ENCODE measurements at regions not wholly inside any gene's neighbourhood (a gene's known extent, or its start where the extent isn't known, plus 50 kb on each side); places are given as distances from the start of the nearest gene placed in this dataset.

GRCh38 chr5:147981074-147981473 is 74.7 kb upstream of the C5orf46 start:
- no TSS peak for BruUV-seq (replicated peaks)
- H3K36me3 ChIP-seq (ENCODE audit: control insufficient read depth, insufficient read depth, low read length): no peaks in the 10 kb centered on the region
- ChIA-PET POLR2A (no interaction called here), CTCF (no interaction called here)
- no peaks in the 10 kb centered on the region for H3K4me1 ChIP-seq
- no peaks in the 10 kb centered on the region; the same call in 1 of the 2 replicates for H3K9me3 ChIP-seq
- H3K4me3 Mint-ChIP-seq (ENCODE audit: unreplicated experiment): no peak overlapping the region
- no peak overlapping the region for H3K4me3 ChIP-seq (ENCODE audit: low read depth, low read length)
- no peaks in the 10 kb centered on the region for H3K27me3 ChIP-seq (replicated peaks; ENCODE audit: control insufficient read depth, insufficient read depth, low read length)
- no peaks in the 10 kb centered on the region for H3K9me3 Mint-ChIP-seq (ENCODE audit: unreplicated experiment)
- no peaks in the 10 kb centered on the region for H3K4me1 Mint-ChIP-seq (ENCODE audit: low read depth, unreplicated experiment)
- H3K27me3 Mint-ChIP-seq (ENCODE audit: insufficient read depth, unreplicated experiment): no peaks in the 10 kb centered on the region
- no peak overlapping the region for H3K27ac Mint-ChIP-seq (ENCODE audit: unreplicated experiment)
- intact Hi-C loops (cut with micrococcal nuclease; ENCODE audit: unreplicated experiment): no loop called here
- no peak for DNase-seq
- TF ChIP-seq, protein P1, sequence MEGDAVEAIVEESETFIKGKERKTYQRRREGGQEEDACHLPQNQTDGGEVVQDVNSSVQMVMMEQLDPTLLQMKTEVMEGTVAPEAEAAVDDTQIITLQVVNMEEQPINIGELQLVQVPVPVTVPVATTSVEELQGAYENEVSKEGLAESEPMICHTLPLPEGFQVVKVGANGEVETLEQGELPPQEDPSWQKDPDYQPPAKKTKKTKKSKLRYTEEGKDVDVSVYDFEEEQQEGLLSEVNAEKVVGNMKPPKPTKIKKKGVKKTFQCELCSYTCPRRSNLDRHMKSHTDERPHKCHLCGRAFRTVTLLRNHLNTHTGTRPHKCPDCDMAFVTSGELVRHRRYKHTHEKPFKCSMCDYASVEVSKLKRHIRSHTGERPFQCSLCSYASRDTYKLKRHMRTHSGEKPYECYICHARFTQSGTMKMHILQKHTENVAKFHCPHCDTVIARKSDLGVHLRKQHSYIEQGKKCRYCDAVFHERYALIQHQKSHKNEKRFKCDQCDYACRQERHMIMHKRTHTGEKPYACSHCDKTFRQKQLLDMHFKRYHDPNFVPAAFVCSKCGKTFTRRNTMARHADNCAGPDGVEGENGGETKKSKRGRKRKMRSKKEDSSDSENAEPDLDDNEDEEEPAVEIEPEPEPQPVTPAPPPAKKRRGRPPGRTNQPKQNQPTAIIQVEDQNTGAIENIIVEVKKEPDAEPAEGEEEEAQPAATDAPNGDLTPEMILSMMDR (IDR thresholded peaks at IDR 0.05; ENCODE audit: insufficient read depth in 1 of 2, low read depth in 1 of 2, low read length in 1 of 2, severe bottlenecking in 1 of 2, unreplicated experiment in 1 of 2): no peak
- no peaks in the 10 kb centered on the region for H3K36me3 Mint-ChIP-seq (ENCODE audit: insufficient read depth, unreplicated experiment)

GRCh38 chr5:147979761-147980160 is 73.4 kb upstream of the C5orf46 start:
- Mint-ChIP-seq H3K4me1 (ENCODE audit: low read depth, unreplicated experiment) (no peaks in the 10 kb centered on the region), H3K36me3 (ENCODE audit: insufficient read depth, unreplicated experiment) (no peaks in the 10 kb centered on the region), H3K27ac (ENCODE audit: unreplicated experiment) (no peak overlapping the region), H3K4me3 (ENCODE audit: unreplicated experiment) (no peak overlapping the region), H3K27me3 (ENCODE audit: insufficient read depth, unreplicated experiment) (no peaks in the 10 kb centered on the region), H3K9me3 (ENCODE audit: unreplicated experiment) (no peaks in the 10 kb centered on the region)
- BruUV-seq (replicated peaks): no TSS peak
- ChIA-PET POLR2A (no interaction called here), CTCF (no interaction called here)
- DNase-seq: no peak
- Histone ChIP-seq H3K9me3 (no peaks in the 10 kb centered on the region; the same call in 1 of the 2 replicates), H3K36me3 (ENCODE audit: control insufficient read depth, insufficient read depth, low read length) (no peaks in the 10 kb centered on the region), H3K4me3 (ENCODE audit: low read depth, low read length) (no peak overlapping the region), H3K27me3 (replicated peaks; ENCODE audit: control insufficient read depth, insufficient read depth, low read length) (no peaks in the 10 kb centered on the region), H3K4me1 (no peaks in the 10 kb centered on the region)
- intact Hi-C loops (cut with micrococcal nuclease; ENCODE audit: unreplicated experiment): no loop called here
- TF ChIP-seq, protein P1 (IDR thresholded peaks at IDR 0.05; ENCODE audit: insufficient read depth in 1 of 2, low read depth in 1 of 2, low read length in 1 of 2, severe bottlenecking in 1 of 2, unreplicated experiment in 1 of 2): no peak

DNA sequence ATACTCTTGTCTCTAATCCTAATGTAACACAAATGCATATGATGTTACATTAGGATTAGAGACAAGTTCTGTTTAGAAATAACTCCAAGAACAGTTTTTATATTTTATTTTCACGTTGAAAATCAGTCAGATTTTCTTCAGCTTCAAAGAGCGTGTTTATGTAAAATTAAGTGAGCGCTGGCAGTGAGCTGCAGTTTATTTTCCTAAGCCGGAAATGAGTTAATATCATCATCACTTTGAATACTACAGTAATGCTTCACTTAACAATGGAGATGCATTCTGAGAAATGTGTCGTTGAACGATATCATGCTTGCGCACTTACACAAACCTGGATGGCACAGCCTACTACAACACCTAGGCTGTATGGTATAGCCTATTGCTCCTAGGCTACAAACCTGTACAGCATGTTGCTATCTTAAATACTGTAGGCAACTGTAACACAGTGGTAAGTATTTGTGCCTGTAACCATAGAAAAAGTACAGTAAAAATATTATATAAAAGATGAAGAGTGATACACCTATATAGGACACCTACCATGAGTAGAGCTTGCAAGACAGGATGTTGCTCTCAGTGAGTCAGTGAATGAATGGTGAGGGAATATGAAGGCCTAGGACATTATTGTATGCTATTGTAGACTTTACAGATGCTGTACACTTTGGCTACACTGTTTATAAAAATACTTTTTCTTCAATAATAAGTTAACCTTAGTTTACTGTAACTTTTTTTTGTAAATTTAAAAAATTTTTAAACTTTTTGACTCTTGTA is 65.9 kb upstream of the C5orf46 start:
- POLR2A ChIA-PET: no interaction called here
- H3K9me3 ChIP-seq: no peaks in the 10 kb centered on the region; the same call in 1 of the 2 replicates
- Mint-ChIP-seq H3K36me3 (ENCODE audit: insufficient read depth, unreplicated experiment) (no peaks in the 10 kb centered on the region), H3K27ac (ENCODE audit: unreplicated experiment) (no peak overlapping the region), H3K4me1 (ENCODE audit: low read depth, unreplicated experiment) (peaks cover 6% of the 10 kb centered on the region), H3K9me3 (ENCODE audit: unreplicated experiment) (no peaks in the 10 kb centered on the region), H3K4me3 (ENCODE audit: unreplicated experiment) (no peak overlapping the region), H3K27me3 (ENCODE audit: insufficient read depth, unreplicated experiment) (no peaks in the 10 kb centered on the region)
- H3K36me3 ChIP-seq (ENCODE audit: control insufficient read depth, insufficient read depth, low read length): no peaks in the 10 kb centered on the region
- BruUV-seq (replicated peaks): no TSS peak
- DNase-seq: no peak
- H3K4me3 ChIP-seq (ENCODE audit: low read depth, low read length): no peak overlapping the region
- TF ChIP-seq, protein P1 (IDR thresholded peaks at IDR 0.05; ENCODE audit: insufficient read depth in 1 of 2, low read depth in 1 of 2, low read length in 1 of 2, severe bottlenecking in 1 of 2, unreplicated experiment in 1 of 2): no peak
- H3K27me3 ChIP-seq (replicated peaks; ENCODE audit: control insufficient read depth, insufficient read depth, low read length): no peaks in the 10 kb centered on the region
- CTCF ChIA-PET: no interaction called here
- intact Hi-C loops (cut with micrococcal nuclease; ENCODE audit: unreplicated experiment): no loop called here
- H3K4me1 ChIP-seq: no peaks in the 10 kb centered on the region

Measured in Caco-2 (cell line).